ENCODE measurements at regions not wholly inside any gene's neighbourhood (a gene's known extent, or its start where the extent isn't known, plus 50 kb on each side); places are given as distances from the start of the nearest gene placed in this dataset.

DNA sequence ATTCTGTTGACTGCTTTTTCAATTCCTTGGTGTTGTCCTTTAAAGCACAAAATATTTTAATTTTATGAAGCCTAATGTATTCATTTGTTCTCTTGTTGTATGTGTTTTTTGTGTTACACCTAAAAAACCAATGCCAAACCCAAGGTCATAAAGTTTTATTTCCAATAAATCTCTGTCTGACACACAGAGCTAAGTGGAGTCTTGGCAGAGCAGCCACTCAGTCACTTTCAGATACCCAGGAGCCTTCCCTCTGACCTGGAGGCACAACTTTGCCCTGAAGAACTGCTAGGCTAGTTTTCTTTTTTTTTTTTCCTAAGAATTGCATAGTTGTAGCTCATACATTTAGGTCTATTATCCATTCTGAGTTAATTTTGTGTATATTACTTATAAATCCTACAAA lies 71.2 kb upstream of the BCL9 start:
- POLR2A ChIA-PET = no interaction called here
- Mint-ChIP-seq H3K27me3 (ENCODE audit: low read depth) (peaks cover 31% of the 10 kb centered on the region), H3K36me3 (ENCODE audit: low read depth) (no peaks in the 10 kb centered on the region), H3K27ac (no peak overlapping the region), H3K4me1 (ENCODE audit: low read depth) (no peaks in the 10 kb centered on the region), H3K4me3 (no peak overlapping the region), H3K9me3 (ENCODE audit: insufficient read depth) (peaks cover 12% of the 10 kb centered on the region)
- ATAC-seq = no peak
- CTCF ChIA-PET = no interaction called here
- DNase-seq = no peak

- no peaks in the 10 kb centered on the region for H3K4me1 Mint-ChIP-seq (ENCODE audit: low read depth)
- no peak overlapping the region for H3K27ac Mint-ChIP-seq
- no peaks in the 10 kb centered on the region for H3K36me3 Mint-ChIP-seq (ENCODE audit: low read depth)
- POLR2A ChIA-PET = no interaction called here
- H3K4me3 Mint-ChIP-seq = no peak overlapping the region
- H3K9me3 Mint-ChIP-seq (ENCODE audit: insufficient read depth) = peaks cover 2% of the 10 kb centered on the region
- DNase-seq (no peak), ATAC-seq (no peak)
- H3K27me3 Mint-ChIP-seq (ENCODE audit: low read depth) = peaks cover 16% of the 10 kb centered on the region
- CTCF ChIA-PET = no interaction called here
Measured at GRCh38 chr1:147472489-147472888, 68.8 kb upstream of the BCL9 start.

- Mint-ChIP-seq H3K27ac (no peak overlapping the region), H3K36me3 (ENCODE audit: low read depth) (no peaks in the 10 kb centered on the region), H3K4me3 (no peak overlapping the region), H3K4me1 (ENCODE audit: low read depth) (no peaks in the 10 kb centered on the region), H3K9me3 (ENCODE audit: insufficient read depth) (no peaks in the 10 kb centered on the region), H3K27me3 (ENCODE audit: low read depth) (peaks cover 15% of the 10 kb centered on the region)
- ATAC-seq (no peak), DNase-seq (no peak)
- POLR2A ChIA-PET = no interaction called here
- CTCF ChIA-PET = no interaction called here
Measured at GRCh38 chr1:147472966-147473732, 68.2 kb upstream of the BCL9 start.

DNA sequence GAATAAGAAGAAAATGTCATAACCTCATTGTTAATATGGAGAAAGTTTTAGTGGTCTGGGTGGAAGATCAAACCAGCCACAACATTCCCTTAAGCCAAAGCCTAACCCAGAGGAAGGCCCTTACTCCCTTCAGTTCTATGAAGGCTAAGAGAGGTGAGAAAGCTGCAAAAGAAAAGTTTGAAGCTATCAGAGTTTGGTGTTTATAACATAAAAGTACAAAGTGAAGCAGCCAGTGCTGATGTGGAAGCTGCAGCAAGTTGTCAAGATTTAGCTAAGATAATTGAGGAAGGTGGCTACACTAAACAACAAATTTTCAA lies 67.6 kb upstream of the BCL9 start:
- Mint-ChIP-seq H3K4me1 (ENCODE audit: low read depth) (no peaks in the 10 kb centered on the region), H3K9me3 (ENCODE audit: insufficient read depth) (no peaks in the 10 kb centered on the region), H3K27me3 (ENCODE audit: low read depth) (peaks cover 15% of the 10 kb centered on the region), H3K27ac (no peak overlapping the region), H3K4me3 (no peak overlapping the region), H3K36me3 (ENCODE audit: low read depth) (no peaks in the 10 kb centered on the region)
- ATAC-seq (no peak), DNase-seq (no peak)
- CTCF ChIA-PET = no interaction called here
- POLR2A ChIA-PET = no interaction called here

- ATAC-seq (no peak), DNase-seq (no peak)
- POLR2A ChIA-PET = no interaction called here
- Mint-ChIP-seq H3K27ac (no peak overlapping the region), H3K4me3 (no peak overlapping the region), H3K9me3 (ENCODE audit: insufficient read depth) (no peaks in the 10 kb centered on the region), H3K27me3 (ENCODE audit: low read depth) (peaks cover 22% of the 10 kb centered on the region), H3K4me1 (ENCODE audit: low read depth) (no peaks in the 10 kb centered on the region), H3K36me3 (ENCODE audit: low read depth) (no peaks in the 10 kb centered on the region)
- CTCF ChIA-PET = no interaction called here
Measured at GRCh38 chr1:147475488-147475887, 65.8 kb upstream of the BCL9 start.

- CTCF ChIA-PET = no interaction called here
- DNase-seq (no peak), ATAC-seq (no peak)
- H3K4me3 Mint-ChIP-seq = no peak overlapping the region
- POLR2A ChIA-PET = no interaction called here
- H3K27me3 Mint-ChIP-seq (ENCODE audit: low read depth) = peaks cover 22% of the 10 kb centered on the region
- H3K36me3 Mint-ChIP-seq (ENCODE audit: low read depth) = no peaks in the 10 kb centered on the region
- no peak overlapping the region for H3K27ac Mint-ChIP-seq
- no peaks in the 10 kb centered on the region for H3K9me3 Mint-ChIP-seq (ENCODE audit: insufficient read depth)
- H3K4me1 Mint-ChIP-seq (ENCODE audit: low read depth) = no peaks in the 10 kb centered on the region
Measured at GRCh38 chr1:147478521-147478920, 62.8 kb upstream of the BCL9 start.

DNA sequence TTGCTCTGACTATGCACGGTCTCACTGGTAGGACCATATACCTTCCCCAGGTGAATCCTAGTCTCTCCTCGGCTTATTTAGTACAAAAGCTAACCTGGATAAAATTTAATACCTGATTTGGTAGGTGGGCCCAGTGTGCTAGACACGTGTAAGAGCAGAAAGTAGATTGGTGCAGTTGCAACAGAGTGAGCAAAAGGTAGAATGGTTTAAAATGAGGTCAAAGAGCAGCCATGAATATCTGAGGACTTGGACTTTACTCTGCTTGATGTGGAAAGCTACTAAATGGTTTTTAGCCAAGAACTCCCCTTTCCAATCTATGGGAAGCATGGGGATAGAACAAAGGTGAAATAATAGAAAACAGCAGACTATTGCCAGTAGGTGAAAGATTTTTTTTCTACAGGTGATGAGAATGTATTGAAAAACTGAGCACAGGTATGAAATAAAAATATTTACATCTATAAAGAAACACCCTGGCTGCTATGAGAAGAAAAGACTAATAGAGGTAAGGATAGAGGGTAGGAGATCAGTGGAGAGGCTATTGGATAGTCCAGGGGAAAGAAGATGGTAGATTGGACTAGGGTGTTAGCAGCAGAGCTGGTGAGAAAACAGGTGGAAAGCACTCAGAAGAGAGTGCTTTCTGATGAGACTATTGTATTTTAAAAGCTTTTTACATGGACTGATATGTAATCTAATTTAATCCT lies 61.3 kb upstream of the BCL9 start:
- CTCF ChIA-PET = no interaction called here
- POLR2A ChIA-PET = no interaction called here
- peaks cover 25% of the 10 kb centered on the region for H3K27me3 Mint-ChIP-seq (ENCODE audit: low read depth)
- H3K9me3 Mint-ChIP-seq (ENCODE audit: insufficient read depth) = no peaks in the 10 kb centered on the region
- no peak for ATAC-seq
- no peaks in the 10 kb centered on the region for H3K4me1 Mint-ChIP-seq (ENCODE audit: low read depth)
- DNase-seq = no peak
- no peaks in the 10 kb centered on the region for H3K36me3 Mint-ChIP-seq (ENCODE audit: low read depth)
- H3K4me3 Mint-ChIP-seq = no peak overlapping the region
- H3K27ac Mint-ChIP-seq = no peak overlapping the region

DNA sequence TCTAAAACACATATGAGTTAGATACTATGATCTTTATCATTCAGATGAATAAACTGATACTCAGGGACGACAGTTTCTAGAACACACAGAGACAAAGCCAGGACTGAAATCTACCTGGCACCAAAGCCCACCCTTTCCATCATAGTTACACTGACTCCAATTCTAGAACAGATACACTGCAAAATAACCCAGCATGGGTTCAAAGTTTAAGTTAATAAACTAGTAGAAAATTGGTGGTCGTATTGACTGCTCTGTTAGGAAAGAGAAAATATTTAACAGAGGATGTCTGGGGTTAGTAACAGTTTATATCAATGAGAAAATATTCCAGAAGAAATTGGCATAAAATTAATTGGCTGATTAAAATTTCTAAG lies 60.8 kb upstream of the BCL9 start:
- H3K27me3 Mint-ChIP-seq (ENCODE audit: low read depth) = peaks cover 26% of the 10 kb centered on the region

GRCh38 chr1:147486876-147487656 lies 54.2 kb upstream of the BCL9 start:
- H3K27me3 Mint-ChIP-seq (ENCODE audit: low read depth) = peaks cover 11% of the 10 kb centered on the region
- H3K4me1 Mint-ChIP-seq (ENCODE audit: low read depth) = no peaks in the 10 kb centered on the region
- no peaks in the 10 kb centered on the region for H3K9me3 Mint-ChIP-seq (ENCODE audit: insufficient read depth)
- DNase-seq (no peak), ATAC-seq (no peak)
- no peaks in the 10 kb centered on the region for H3K36me3 Mint-ChIP-seq (ENCODE audit: low read depth)
- ChIA-PET CTCF (interaction anchor here (1.7 kb wide), 1 partner anchor 9 kb away, joined by 7 read pairs; no protein-coding TSS in a partner anchor), POLR2A (no interaction called here)
- H3K27ac Mint-ChIP-seq = no peak overlapping the region
- H3K4me3 Mint-ChIP-seq = no peak overlapping the region

More for the DNA sequence above, 60.8 kb upstream of the BCL9 start:
- H3K9me3 Mint-ChIP-seq (ENCODE audit: insufficient read depth) = no peaks in the 10 kb centered on the region
- H3K27ac Mint-ChIP-seq = no peak overlapping the region
- ChIA-PET POLR2A (no interaction called here), CTCF (no interaction called here)
- DNase-seq (no peak), ATAC-seq (no peak)
- H3K36me3 Mint-ChIP-seq (ENCODE audit: low read depth) = no peaks in the 10 kb centered on the region
- no peaks in the 10 kb centered on the region for H3K4me1 Mint-ChIP-seq (ENCODE audit: low read depth)
- no peak overlapping the region for H3K4me3 Mint-ChIP-seq

DNA sequence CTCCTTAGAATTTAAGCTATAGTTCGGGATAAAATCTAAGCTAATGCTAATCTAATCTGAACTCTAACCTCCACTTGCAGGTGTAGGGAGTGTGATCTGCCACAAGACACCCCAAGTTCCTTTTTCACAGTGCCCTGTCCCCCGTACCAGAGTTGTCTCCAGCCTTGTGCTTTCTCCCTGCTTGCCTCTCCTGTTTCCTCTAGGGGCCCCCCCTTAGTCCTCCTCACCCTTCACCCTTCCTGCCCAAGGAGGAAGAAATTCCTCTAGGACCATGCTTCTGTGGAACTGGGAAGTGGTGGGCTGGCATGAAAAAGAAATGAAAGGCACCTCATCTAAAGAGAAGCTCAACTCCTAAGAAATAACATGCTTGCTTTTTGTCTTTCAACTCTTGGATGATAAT lies 50.2 kb upstream of the BCL9 start:
- CTCF ChIA-PET = interaction anchor here (1.7 to 4.9 kb wide), 2 partner anchors 217 to 400 kb away, joined by 7 to 47 read pairs; no protein-coding TSS in a partner anchor
- Mint-ChIP-seq H3K4me1 (ENCODE audit: low read depth) (peaks cover 7% of the 10 kb centered on the region), H3K4me3 (no peak overlapping the region), H3K36me3 (ENCODE audit: low read depth) (no peaks in the 10 kb centered on the region), H3K27ac (no peak overlapping the region), H3K9me3 (ENCODE audit: insufficient read depth) (no peaks in the 10 kb centered on the region), H3K27me3 (ENCODE audit: low read depth) (peaks cover 7% of the 10 kb centered on the region)
- POLR2A ChIA-PET = no interaction called here
- DNase-seq = no peak
- ATAC-seq = no peak
